ENCODE measurements at regions not wholly inside any gene's neighbourhood (a gene's known extent, or its start where the extent isn't known, plus 50 kb on each side); places are given as distances from the start of the nearest gene placed in this dataset.
"Not testable (repeated sequence)": the region's sequence is repeated elsewhere in the genome, so short reads cannot be mapped to it uniquely, and the experiment has no call there.

DNA sequence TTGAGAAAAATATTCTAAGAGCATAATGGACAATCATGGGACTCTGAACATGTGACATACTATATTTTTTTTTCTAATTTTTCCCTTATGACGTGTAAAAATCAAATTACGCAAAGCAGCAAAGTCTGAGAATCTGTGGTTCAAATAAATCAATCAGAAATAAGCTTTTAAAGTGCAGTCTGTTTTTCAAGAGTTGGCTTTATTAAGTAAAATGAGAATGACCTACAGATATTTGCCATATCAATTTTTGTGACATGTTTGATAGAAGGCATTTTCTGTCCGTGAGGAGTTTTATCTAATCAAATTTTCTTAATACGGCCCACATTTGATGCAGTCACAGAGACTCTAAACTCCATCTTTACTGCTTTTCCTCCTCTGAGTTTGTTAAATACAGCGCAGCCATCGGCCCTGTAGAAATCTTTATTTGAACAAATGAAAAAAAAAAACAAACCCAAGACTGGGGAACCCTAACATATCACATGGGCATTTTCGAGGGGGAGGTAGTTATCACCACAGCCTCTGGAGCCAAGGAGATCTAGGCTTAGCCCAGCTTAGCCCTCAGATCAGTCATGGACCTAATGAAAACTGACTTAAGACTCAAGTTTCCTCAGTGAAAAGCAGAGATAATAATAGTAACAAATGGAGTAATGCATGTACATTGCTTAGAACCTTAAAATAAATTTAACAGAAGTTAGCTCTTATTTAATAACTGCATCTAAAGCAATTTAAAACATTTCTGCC is 263.6 kb upstream of the C9orf72 start:
- no peak for ATAC-seq
- Histone ChIP-seq H3K4me3 (no peak overlapping the region), H3K27me3 (no peaks in the 10 kb centered on the region), H3K4me1 (no peaks in the 10 kb centered on the region), H3K9me3 (no peaks in the 10 kb centered on the region), H3K27ac (no peak overlapping the region), H3K36me3 (no peaks in the 10 kb centered on the region)
- WGBS (ENCODE audit: insufficient coverage, low coverage, low lambda C conversion rate, missing lambda C conversion rate): 72% methylated on average over 7 of the region's 7 CpGs
- TF ChIP-seq CTCF (IDR thresholded peaks at IDR 0.05): no peak
- TF ChIP-seq POLR2A (IDR thresholded peaks at IDR 0.05): no peak
- DNase-seq: no peak
- intact Hi-C loops (cut with DNase I): no loop called here

DNA sequence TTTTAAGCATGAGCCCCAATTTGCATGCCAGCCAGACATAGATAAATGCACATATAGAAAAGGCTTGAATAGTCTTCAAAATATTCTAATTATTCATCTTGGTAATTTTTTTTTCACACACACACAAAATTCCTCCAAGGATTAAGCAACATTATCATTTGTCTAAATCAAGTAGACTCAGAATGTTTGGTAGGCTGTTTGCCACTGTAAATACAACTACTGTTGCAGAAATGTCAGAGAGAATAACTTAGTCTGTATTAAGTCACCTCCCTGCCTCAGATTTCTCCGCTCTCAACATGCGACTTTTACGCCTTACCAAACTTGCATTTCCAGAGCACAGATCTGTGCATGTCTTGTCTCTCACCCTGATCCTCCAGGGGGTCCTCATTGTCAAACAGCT is 265.6 kb upstream of the C9orf72 start:
- H3K27me3 ChIP-seq: no peaks in the 10 kb centered on the region
- no peak overlapping the region for H3K27ac ChIP-seq
- intact Hi-C loops (cut with DNase I): no loop called here
- 93% methylated on average over 3 of the region's 3 CpGs for WGBS (ENCODE audit: insufficient coverage, low coverage, low lambda C conversion rate, missing lambda C conversion rate)
- no peaks in the 10 kb centered on the region for H3K36me3 ChIP-seq
- no peak for TF ChIP-seq CTCF (IDR thresholded peaks at IDR 0.05)
- no peak for TF ChIP-seq POLR2A (IDR thresholded peaks at IDR 0.05)
- no peaks in the 10 kb centered on the region for H3K4me1 ChIP-seq
- ATAC-seq (peak in 1 of 4 donors; percentile 60), DNase-seq (no peak)
- H3K4me3 ChIP-seq: no peak overlapping the region
- no peaks in the 10 kb centered on the region for H3K9me3 ChIP-seq

GRCh38 chr9:27839767-27840166 is 266.5 kb upstream of the C9orf72 start:
- H3K27ac ChIP-seq; H3K27me3 ChIP-seq; ATAC-seq; intact Hi-C loops (cut with DNase I); H3K9me3 ChIP-seq; H3K36me3 ChIP-seq; H3K4me3 ChIP-seq; H3K4me1 ChIP-seq; DNase-seq: not testable (repeated sequence)
- WGBS (ENCODE audit: insufficient coverage, low coverage, low lambda C conversion rate, missing lambda C conversion rate): 43% methylated on average over 1 of the region's 1 CpG

- intact Hi-C loops (cut with DNase I): no loop called here
- no peak for DNase-seq
- H3K27ac ChIP-seq: peak overlapping the region in 1 of 3 donors; percentile 67
- 16% methylated on average over 1 of the region's 1 CpG for WGBS (ENCODE audit: insufficient coverage, low coverage, low lambda C conversion rate, missing lambda C conversion rate)
- no peaks in the 10 kb centered on the region for H3K36me3 ChIP-seq
- no peak overlapping the region for H3K4me3 ChIP-seq
- H3K27me3 ChIP-seq: no peaks in the 10 kb centered on the region
- ATAC-seq: peak in 2 of 4 donors; percentile 34 to 43
- TF ChIP-seq POLR2A (IDR thresholded peaks at IDR 0.05): no peak
- H3K4me1 ChIP-seq: peaks cover 0 to 47% (median 7%) of the 10 kb centered on the region in 4 donors
- H3K9me3 ChIP-seq: no peaks in the 10 kb centered on the region
Measured at GRCh38 chr9:27844797-27845196, 271.5 kb upstream of the C9orf72 start.

- H3K27ac ChIP-seq: peak overlapping the region in 2 of 3 donors; percentile 29 to 77
- H3K27me3 ChIP-seq: no peaks in the 10 kb centered on the region
- no peaks in the 10 kb centered on the region for H3K9me3 ChIP-seq
- H3K4me3 ChIP-seq: no peak overlapping the region
- no peak for DNase-seq
- peak; percentile 18 to 77 (median 44) for ATAC-seq
- peaks cover 0 to 62% (median 7%) of the 10 kb centered on the region in 4 donors for H3K4me1 ChIP-seq
- intact Hi-C loops (cut with DNase I): no loop called here
- TF ChIP-seq CTCF (IDR thresholded peaks at IDR 0.05) (no peak), POLR2A (IDR thresholded peaks at IDR 0.05) (no peak)
- H3K36me3 ChIP-seq: no peaks in the 10 kb centered on the region
Measured at GRCh38 chr9:27847380-27847779, 274.1 kb upstream of the C9orf72 start.

Measured in right lobe of liver (tissue), 6 donors.